Kidney (tissue), 13 donors: ENCODE measurements at regions not wholly inside any gene's neighbourhood (a gene's known extent, or its start where the extent isn't known, plus 50 kb on each side); places are given as distances from the start of the nearest gene placed in this dataset.

ENCODE experiments used
- DNase-seq, 5 donors: peaks; one replicate each; pipeline ENCODE4 v3.0.0-alpha.2; 2013 to 2020
- FAIRE-seq: peaks from 2 replicates; lab custom pipeline; 2012; peaks lifted over from hg19 to GRCh38; lab: Jason Lieb, UNC
- H3K27ac ChIP-seq, 2 donors: one replicate each; pipeline ENCODE4 v1.7.0; 2013; ENCODE audit warnings: low read depth in 2 of 2, low read length in 2 of 2, inconsistent platforms in 1 of 2
- H3K27me3 ChIP-seq: one replicate; pipeline ENCODE4 v1.7.1; 2013; ENCODE audit warnings: low read length, inconsistent platforms; ENCODE audit not compliant: control insufficient read depth, insufficient read depth
- H3K36me3 ChIP-seq, 3 donors: one replicate each; pipeline versions ENCODE4 v1.7.0 to v1.7.1; 2013; ENCODE audit warnings: low read length in 3 of 3, control low read depth in 1 of 3, inconsistent platforms in 1 of 3; ENCODE audit not compliant: insufficient read depth in 3 of 3, control insufficient read depth in 2 of 3
- H3K4me1 ChIP-seq, 3 donors: one replicate each; pipeline versions ENCODE4 v1.7.0 to v1.7.1; 2013; ENCODE audit warnings: low read length in 3 of 3, inconsistent platforms in 1 of 3, low read depth in 1 of 3; ENCODE audit not compliant: control insufficient read depth in 2 of 3, insufficient read depth in 2 of 3
- H3K4me3 ChIP-seq, 3 donors: one replicate each; pipeline versions ENCODE4 v1.7.0 to v1.8.1; 2013; ENCODE audit warnings: low read length in 3 of 3, control low read depth in 1 of 3, inconsistent platforms in 1 of 3
- H3K9ac ChIP-seq, 3 donors: one replicate each; pipeline versions ENCODE4 v1.7.0 to v1.7.1; 2013; ENCODE audit warnings: low read length in 3 of 3, control low read depth in 1 of 3, inconsistent platforms in 1 of 3
- H3K9me3 ChIP-seq, 3 donors: one replicate each; pipeline versions ENCODE4 v1.7.0 to v1.7.1; 2013; ENCODE audit warnings: low read length in 3 of 3, control low read depth in 1 of 3, inconsistent platforms in 1 of 3; ENCODE audit not compliant: control insufficient read depth in 2 of 3, insufficient read depth in 1 of 3
- CTCF ChIP-seq: IDR thresholded peaks from 3 replicates; pipeline ENCODE4 v1.5.1; 2012; ENCODE audit warnings: mild to moderate bottlenecking, moderate library complexity, borderline replicate concordance; ENCODE audit not compliant: insufficient read depth; ENCODE audit errors: extremely low read depth
- intact Hi-C: fragments of 100-400 bp; cut with DNase I; formaldehyde crosslinking; loops from one replicate; pipeline ENCODE4 v1.11.1; 2022
- donor health status: control.
- donor health status: control.
- donor health status: control.
- donor health status: control.
- donor health status: control.
- donor health status: DM: yes; HTN: yes; CAD: no.
- donor health status: Normal renal cell carcinoma (clear cell type).

GRCh38 chr11:57071829-57072228, 83.1 kb downstream of the OR5AK2 start:
- DNase-seq, result no peak
- TF ChIP-seq CTCF, result no peak
- Histone ChIP-seq H3K36me3 (no peaks in the 10 kb centered on the region), H3K4me3 (no peak overlapping the region), H3K4me1 (no peaks in the 10 kb centered on the region), H3K27me3 (no peaks in the 10 kb centered on the region), H3K27ac (peak overlapping the region; percentile 14 to 30), H3K9ac (no peak overlapping the region), H3K9me3 (peaks cover 0 to 3% (median 0%) of the 10 kb centered on the region in 3 donors)
- intact Hi-C loops, result no loop called here
- FAIRE-seq, result no peak

- no peak for DNase-seq
- intact Hi-C loops, result no loop called here
- Histone ChIP-seq H3K9me3 (peaks cover 0 to 3% (median 0%) of the 10 kb centered on the region in 3 donors), H3K36me3 (no peaks in the 10 kb centered on the region), H3K9ac (no peak overlapping the region), H3K27ac (peak overlapping the region in 1 of 2 donors; percentile 14), H3K4me3 (no peak overlapping the region), H3K4me1 (no peaks in the 10 kb centered on the region), H3K27me3 (no peaks in the 10 kb centered on the region)
- TF ChIP-seq CTCF, result no peak
- peak; percentile 25 for FAIRE-seq
Measured at GRCh38 chr11:57072640-57073039, 83.9 kb downstream of the OR5AK2 start.

- no peak overlapping the region for H3K4me3 ChIP-seq
- H3K4me1 ChIP-seq, result no peaks in the 10 kb centered on the region
- FAIRE-seq, result no peak
- DNase-seq, result no peak
- H3K9me3 ChIP-seq, result peaks cover 0 to 3% (median 0%) of the 10 kb centered on the region in 3 donors
- H3K36me3 ChIP-seq, result no peaks in the 10 kb centered on the region
- intact Hi-C loops, result no loop called here
- H3K9ac ChIP-seq, result no peak overlapping the region
- no peak for TF ChIP-seq CTCF
- no peak overlapping the region for H3K27ac ChIP-seq
- no peaks in the 10 kb centered on the region for H3K27me3 ChIP-seq
Measured at GRCh38 chr11:57073128-57073527, 84.4 kb downstream of the OR5AK2 start.

DNA sequence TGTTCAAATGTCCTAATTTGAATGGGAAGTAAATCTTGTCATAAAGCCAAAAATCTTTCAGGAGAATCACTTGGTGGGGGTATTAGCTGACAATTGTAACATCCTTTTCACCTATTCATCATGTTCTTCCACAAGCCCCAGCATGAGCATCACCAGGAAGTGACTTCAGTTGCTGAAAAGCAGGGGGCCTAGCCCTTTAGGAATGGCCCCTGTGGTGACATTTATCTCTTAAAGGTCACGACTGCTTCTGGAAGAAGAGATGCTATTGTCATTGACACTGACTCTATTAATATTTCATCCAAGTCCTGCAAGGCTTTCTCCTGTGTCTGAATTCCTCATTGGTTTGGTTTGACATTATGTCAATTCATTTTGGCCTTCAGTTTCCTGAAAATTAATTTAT, 92.6 kb downstream of the OR5AK2 start:
- Histone ChIP-seq H3K9me3 (no peaks in the 10 kb centered on the region), H3K9ac (no peak overlapping the region), H3K4me1 (no peaks in the 10 kb centered on the region), H3K27me3 (no peaks in the 10 kb centered on the region), H3K27ac (no peak overlapping the region), H3K36me3 (no peaks in the 10 kb centered on the region), H3K4me3 (no peak overlapping the region)
- intact Hi-C loops, result no loop called here
- no peak for DNase-seq
- TF ChIP-seq CTCF, result no peak
- no peak for FAIRE-seq
